Umbilical cord (tissue), 1 donor: ENCODE measurements at regions not wholly inside any gene's neighbourhood (a gene's known extent, or its start where the extent isn't known, plus 50 kb on each side); places are given as distances from the start of the nearest gene placed in this dataset.
"Not testable (repeated sequence)": the region's sequence is repeated elsewhere in the genome, so short reads cannot be mapped to it uniquely, and the experiment has no call there.

Experiments
- DNase-seq: peaks from one replicate; pipeline ENCODE4 v3.0.0-alpha.2; 2015; ENCODE audit warnings: low spot score

DNA sequence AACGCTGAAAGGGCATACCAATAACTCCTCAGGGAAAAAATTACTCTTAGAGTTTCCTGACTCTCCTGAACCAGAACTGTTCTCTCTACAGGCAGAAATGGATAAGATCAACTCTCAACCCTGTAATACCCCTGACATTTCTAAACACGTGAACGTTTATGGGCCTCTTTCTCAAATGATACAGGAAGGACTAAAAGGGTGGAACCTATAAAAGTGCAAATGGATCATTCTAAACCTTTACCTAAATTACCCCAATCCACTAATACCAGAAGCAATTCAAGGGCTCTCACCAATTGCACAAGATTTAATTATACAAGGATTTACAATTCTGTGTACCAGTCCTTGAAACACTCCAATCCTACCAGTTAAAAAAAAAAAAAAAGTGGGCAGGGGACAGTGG, 98.0 kb upstream of the FAM174B start:
- DNase-seq, result no peak

DNA sequence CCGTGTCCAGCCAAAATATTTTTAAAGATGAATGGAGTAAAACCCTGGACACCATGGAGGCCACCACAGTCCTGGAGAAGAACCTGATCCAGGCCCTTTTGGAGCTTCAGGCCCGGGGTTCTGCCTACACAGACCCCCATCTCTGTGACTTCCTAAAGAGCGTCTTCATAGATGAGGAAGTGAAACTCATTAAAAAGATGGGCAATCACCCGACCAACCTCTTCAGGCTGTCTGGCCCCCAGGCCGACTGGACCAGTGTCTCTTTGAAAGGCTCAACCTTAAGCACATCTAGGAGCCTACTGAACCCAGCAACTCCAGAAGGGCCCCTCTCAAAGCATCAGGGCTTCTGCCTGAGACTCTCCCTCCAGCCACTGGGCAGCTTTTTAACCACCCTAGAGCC, 107.9 kb upstream of the FAM174B start:
- no peak for DNase-seq

DNA sequence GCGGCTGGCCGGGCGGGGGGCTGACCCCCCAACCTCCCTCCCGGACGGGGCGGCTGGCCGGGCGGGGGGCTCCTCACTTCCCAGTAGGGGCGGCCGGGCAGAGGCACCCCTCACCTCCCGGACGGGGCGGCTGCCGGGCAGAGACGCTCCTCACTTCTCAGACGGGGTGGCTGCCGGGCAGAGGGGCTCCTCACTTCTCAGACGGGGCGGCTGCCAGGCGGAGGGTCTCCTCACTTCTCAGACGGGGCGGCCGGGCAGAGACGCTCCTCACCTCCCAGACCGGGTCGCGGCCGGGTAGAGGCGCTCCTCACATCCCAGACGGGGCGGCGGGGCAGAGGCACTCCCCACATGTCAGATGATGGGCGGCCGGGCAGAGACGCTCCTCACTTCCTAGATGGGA, 112.6 kb upstream of the FAM174B start:
- DNase-seq, result not testable (repeated sequence)

DNA sequence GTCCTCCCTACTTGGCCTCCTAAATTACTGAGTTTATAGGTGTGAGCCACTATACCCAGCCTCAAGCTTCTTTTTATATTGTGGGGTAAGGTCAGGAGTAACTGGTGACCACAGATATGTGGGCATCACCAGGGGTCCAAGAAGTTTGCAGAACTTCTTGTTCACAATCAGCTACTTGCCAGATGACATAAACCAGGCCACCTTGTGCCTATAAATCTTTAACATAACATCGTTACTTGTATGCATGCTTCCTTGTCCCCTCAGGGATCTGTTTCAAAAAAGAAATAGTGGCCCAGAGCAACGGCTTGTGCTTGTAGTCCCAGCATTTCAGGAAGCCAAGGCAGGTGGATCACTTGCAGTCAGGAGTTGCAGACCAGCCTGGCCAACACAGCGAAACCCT, 115.1 kb upstream of the FAM174B start:
- DNase-seq, result no peak

DNA sequence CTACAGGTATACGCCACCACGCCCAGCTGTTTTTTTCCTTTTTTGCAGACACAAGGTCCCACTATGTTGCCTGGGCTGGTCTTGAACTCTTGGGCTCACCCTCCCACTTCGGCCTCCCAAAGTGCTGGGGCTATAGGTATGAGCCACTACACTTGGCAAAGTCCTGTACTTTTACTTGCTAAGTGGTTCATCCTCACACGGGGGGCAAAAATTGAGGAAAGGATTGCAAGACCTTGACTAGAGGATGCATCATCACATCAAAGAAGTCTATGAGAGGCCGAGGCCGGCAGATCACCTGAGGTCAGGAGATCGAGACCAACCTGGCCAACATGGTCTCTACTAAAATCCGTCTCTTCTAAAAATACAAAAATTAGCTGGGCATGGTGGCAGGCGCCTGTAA, 116.5 kb upstream of the FAM174B start:
- DNase-seq, result no peak

DNA sequence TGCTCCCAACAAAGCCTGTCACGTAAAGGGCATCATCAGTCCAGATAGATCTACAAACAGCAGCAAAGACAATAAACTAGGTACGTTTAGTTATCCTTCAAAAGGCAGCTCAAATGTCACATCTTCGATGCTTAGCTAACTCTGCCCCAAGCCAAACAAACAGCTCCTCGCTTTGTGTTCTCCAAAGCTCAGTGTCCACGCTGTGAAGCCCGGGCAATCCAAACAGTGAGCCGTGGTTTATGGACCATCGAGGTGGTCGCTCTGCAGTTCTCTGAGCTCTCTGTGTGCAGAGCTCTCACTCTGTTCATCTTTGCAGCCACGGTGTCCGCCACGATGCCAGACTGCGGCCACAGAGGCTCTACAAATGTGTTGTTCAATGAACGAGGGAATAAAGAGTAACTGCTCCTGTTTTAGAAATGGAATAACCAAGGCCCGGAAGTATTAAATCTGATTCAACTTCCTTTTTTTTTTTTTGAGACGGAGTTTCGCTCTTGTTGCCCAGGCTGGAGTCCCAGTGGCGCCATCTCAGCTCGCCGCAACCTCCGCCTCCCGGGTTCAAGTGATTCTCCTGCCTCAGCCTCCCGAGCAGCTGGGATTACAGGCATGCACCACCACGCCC, 117.2 kb upstream of the FAM174B start:
- no peak for DNase-seq

DNA sequence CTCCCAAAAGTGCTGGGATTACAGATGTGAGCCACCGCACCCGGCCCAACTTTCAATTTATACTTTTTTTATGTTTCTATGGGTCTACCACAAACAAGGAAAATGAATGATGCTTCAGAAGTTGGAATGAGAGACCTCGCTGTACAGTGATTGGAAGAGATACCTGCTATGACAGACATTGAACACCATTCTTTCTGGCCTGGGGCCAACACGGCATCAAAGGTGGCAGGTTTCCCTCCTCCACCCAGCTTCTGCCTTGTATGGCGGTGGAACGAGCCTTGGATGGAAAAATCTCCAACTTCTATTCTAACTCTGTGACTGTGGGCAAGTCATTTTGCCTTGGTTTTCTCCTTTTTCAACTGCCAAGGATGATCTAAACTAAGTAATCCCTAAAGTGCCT, 117.8 kb upstream of the FAM174B start:
- no peak for DNase-seq

DNA sequence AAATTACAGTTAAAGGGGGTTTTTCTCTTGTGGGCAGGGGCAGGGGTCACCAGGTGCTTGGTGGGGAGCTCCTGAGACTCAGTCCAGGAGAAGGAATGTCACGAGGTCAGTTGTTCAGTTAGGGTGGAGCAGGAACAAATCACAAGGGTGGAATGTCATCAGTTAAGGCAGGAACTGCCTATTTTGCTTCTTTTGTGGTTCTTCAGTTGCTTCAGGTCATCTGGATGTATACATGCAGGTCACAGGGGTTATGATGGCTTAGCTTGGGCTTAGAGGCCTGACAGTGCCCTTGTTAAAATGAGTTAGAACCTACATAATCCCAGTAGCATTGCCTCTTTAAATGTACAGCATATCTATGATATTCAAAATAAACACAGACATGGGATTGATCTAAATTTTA, 120.2 kb upstream of the CHD2 start:
- no peak for DNase-seq

DNA sequence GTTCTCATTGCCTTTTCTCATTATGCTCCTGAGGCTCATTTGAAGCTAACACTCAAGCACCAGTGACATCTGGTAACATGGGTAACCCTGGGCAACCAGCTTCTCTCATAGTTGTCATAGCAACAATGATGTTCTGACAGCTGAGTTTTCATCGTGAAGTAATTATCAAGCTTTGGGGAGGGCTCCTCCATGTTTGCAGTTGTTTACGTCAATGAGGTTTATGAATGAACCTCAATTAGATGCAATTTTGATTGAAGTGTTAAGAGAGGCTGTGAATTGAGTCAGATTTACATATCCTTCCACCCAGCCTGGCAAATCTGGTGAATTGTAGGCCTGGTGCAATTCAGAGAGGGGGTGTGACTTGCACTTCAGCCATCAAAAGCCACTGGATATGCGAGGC, 119.3 kb upstream of the CHD2 start:
- DNase-seq, result no peak

DNA sequence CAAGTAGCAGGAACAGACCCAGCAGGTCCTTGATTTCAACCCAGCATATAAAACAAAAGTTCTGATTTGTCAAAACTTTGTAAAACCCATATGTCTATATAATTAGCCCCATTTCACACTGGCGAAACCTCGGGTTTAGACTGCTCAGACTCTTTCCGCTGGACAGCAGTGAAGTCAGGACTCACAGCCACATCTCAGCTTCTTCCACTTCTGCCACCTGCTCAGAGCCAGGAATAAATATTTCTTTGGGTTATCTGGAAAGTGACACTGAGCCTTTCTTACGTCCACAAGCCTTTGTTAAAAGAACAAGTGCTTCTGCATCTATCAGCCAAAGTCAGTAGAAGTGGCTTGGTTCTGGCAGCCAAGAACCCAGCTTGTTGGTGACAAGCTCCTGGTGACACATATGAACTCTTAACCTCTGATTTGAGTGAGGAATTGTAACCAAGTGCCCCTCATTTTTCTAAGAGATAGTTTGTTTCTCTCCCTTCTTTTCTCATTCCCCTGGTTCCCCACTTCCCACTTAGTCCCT, 118.1 kb upstream of the CHD2 start:
- no peak for DNase-seq

DNA sequence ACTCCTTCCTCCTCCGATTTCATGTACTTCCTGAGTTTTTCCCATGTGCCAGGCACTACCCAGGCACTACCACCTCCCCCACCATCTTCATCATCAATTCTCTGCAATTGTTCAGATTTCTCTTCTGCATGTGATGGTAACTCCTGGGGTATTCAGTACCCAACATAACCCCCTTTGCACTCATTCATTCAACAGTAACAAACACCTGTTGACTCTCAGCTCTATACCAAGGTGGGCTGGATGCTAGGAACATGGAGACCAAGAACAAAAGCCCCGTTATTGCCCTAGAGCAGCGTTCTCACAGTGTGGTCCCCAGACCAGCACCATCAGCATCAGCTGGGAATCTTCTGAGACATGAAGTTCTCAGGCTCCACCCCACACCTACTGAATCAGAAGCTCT, 113.0 kb upstream of the CHD2 start:
- DNase-seq, result no peak

DNA sequence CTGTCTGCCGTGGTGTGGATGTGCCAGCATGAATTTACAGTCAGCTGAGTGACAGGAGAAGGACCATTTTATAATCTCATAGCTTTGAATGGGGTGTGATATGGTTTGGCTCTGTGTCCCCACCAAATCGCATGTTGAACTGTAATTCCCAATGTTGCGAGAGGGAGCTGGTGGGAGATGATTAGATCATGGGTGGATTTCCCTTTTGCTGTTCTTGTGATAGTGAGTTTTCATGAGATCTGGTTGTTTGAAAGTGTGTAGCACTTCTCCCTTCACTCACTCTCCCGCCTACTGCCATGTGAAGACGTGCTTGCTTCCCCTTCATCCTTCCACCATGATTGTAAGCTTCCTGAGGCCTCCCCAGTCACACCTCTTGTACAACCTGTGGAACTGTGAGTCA, 111.9 kb upstream of the CHD2 start:
- no peak for DNase-seq

DNA sequence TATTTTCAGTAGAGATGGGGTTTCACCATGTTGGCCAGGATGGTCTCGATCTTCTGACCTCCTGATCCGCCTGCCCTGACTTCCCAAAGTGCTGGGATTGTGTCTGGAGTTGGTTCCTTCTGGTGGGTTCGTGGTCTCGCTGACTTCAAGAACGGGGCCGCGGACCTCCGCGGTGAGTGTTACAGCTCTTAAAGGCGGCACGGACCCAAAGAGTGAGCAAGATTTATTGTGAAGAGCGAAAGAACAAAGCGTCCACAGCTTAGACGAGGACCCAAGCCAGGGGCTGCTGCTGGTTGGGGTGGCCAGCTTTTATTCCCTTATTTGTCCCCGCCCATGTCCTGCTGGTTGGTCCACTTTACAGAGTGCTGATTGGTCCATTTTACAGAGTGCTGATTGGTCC, 111.3 kb upstream of the CHD2 start:
- not testable (repeated sequence) for DNase-seq

DNA sequence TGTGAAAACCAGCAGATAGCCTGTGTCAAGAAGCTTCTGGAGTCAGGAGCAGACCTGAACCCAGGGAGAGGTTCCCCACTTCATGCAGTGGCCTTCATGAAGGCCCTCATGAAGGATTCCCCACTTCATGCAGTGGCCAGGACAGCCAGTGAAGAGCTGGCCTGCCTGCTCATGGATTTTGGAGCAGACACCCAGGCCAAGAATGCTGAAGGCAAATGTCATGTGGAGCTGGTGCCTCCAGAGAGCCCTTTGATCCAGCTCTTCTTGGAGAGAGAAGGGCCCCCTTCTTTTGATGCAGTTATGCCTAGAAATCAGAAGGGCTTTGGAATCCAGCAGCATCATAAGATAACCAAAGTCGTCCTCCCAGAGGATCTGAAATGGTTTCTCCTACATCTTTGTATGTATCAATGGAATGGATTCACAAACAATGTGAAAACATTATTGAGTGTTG, 103.9 kb upstream of the CHD2 start:
- DNase-seq, result no peak

DNA sequence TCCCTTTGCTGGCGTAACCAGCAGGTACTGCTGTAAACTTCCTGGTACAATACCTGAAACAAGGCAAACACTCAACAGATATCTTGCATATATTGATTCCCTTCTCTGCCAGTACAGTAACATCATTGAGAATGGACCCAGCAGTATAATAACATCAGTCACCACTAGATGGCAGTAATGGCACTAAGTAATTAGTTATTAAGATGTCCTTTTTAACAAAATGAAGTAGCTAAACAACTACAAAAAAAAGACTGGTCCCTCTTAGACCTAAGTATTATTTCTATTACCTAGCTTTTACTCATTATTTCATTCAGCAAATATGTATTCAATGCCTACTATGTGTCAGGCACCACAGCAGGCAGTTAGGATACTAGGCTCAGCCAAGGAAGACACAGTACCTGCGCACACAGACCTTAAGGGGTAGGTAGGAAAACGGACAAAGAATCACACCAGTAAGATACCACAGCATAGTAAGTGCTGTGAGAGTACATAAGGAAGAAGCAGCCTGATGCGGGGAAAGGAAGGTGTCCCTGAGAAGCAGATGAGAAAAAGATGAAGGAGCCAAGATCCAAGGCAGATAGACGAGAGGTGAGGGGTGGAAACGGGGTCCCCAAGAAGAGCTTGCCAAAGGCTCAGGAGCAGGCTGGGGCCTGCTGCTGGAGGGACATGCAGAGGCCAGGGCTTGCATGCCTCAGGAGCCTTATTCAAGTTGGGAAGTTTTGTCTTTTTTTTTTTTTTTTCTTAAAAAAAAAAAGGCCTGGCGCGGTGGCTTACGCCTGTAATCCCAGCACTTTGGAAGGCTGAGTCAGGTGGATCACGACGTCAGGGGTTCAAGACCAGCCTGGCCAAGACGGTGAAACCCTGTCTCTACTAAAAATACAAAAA, 102.7 kb upstream of the CHD2 start:
- peak; percentile 81 for DNase-seq

DNA sequence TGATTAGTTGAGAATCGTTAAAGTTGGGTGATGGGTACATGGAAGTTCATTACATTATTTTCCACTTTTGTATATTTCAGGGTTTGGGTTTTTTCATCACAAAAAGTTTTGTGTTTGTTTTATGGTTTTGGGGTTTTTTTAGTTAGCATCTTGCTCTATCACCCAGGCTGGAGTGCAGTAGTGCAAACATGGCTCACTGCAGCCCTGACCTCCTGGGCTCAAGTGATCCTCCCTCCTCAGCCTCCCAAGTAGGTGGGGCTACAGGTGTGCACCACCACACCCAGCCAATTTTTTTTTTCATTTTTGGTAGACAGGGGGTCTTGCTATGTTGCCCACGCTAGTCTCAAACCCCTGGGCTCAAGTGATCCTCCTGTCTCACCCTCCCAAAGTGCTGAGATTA, 100.1 kb upstream of the CHD2 start:
- DNase-seq, result no peak

DNA sequence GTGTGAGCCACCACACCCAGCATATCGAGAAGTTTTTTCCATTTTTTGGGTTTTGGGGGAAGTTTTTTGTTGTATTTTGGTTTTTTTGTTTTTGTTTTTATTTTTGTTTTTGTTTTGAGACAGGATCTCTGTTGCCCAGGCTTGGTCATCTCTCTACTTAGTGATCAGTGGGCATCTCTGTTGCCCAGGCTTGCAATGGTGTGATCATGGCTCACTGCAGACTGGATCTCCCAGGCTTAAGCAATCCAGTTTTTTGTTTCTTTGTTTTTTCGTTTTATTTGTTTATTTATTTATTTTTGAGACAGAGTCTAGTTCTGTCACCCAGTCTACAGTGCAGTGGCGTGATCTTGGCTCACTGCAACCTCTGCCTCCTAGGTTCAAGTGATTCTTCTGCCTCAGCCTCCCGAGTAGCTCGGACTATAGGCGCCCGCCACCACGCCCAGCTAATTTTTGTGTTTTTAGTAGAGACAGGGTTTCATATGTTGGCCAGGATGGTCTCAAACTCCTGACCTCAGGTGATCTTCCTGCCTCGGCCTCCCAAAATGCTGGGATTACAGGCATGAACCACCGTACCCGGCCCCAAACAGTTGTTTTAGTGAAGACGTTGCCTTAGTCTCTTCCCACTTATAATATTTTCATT, 99.6 kb upstream of the CHD2 start:
- DNase-seq, result not testable (repeated sequence)

DNA sequence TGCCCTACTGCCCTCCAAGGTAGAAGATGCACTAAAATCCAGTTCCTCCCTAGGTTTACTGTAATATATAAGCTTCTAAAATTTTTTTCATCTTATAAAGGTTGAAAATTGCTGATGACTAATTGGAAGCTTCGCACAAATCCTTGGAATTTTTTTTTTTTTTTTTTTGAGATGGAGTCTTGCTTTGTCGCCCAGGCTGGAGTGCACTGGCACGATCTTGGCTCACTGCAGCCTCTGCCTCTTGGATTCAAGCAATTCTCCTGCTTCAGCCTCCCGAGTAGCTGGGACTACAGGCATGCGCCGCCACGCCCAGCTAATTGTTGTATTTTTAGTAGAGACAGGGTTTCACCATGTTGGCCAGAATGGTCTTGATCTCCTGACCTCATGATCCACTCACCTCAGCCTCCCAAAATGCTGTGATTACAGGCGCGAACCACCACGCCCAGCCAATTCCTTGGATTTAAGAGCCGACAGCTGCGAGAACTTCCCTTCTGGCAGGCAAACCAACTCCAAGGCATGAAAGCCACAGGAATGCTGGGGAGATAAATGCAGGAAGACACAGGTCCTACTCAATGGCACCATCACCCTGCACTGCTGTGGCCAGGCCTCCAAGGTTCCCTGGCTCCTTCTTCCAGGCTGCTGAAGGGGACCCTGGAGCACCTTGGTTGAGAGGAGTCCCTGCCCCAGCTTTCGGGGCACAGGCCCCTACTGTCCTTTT, 98.9 kb upstream of the CHD2 start:
- peak; percentile 27 for DNase-seq

DNA sequence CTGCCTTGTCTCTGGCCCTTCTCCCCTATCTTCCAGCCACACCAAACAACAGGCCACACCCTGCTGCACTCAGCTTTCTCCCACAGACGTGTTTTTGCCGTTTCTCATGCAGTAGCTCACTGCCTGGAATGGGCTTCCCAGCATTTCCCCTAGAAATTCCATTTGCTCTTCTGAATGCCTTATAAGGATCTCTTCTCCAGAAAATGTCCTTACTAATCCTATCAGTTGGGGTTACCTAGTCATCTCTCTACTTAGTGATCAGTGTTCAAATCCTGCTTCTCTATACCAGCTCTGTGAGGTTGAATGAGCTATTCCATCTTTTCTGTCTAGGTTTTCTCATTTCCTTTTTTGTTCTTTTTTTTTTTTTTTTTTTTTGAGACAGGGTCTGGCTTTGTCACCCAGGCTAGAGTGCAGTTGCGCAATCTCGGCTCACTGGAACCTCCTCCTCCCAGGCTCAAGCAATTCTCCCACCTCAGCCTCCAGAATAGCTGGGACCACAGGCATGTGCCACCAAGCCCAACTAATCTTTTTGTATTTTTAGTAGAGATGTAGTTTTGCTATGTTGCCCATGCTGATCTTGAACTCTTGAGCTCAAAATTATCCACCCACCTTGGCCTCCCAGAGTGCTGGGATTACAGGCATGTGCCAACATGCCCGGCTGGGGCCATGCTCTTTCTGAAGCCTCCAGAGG, 98.2 kb upstream of the CHD2 start:
- DNase-seq, result peak; percentile 62

DNA sequence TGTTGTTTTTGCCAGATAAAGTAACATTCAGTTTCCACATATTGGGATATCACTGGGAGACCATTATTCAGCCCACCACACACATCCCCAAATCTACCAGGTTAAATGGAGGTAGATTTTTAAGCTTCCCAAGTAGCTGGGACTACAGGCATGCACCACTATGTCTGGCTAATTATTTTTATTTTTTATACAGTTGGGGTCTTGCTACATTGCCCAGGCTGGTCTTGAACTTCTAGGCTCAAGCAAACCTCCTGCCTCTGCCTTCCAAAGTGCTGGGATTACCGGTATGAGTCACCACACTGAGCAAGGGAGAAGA, 96.6 kb upstream of the CHD2 start:
- no peak for DNase-seq

DNA sequence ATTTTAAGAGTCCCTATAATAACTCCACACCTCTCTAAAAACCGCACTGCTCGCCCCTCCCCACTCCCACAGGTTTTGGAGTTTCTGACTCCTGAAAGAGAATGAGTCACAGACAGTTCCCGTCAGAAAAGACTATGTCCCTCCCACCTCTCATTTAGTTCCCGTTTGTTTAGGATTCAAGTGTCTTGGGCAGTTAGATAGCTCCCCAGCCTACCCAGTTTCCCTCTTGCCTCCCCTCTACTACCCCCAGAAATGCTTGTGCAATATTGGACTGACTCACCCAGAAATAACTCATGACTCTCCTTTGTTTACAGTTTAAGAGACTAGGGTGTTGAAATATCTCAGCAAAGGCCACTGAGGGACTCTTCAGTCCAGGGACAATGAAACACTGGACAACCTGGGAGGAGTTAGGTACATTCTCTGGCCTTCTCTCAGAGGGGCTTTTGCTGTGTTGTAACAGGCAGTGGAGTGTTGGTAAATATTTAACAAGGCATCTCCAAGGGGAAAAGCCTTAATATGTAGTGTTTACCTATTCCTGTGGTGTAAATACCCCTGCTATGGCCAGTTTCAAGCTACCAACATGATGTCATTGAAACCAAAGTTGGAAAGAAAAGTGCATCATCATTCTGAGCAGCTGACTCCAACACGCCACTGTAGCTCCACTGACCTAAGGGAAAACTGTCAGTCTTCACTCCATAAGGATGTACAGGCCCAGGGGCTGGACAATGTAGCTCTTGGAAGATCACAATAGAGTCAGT, 96.1 kb upstream of the CHD2 start:
- DNase-seq, result peak; percentile 82
